SU-DHL-6 (cell line): ENCODE measurements at regions not wholly inside any gene's neighbourhood (a gene's known extent, or its start where the extent isn't known, plus 50 kb on each side); places are given as distances from the start of the nearest gene placed in this dataset.
A peak's percentile ranks its signal among the peaks of the same experiment; 100 is the strongest.

Experiments used
- H2AFZ ChIP-seq: fragments of 200-600 bp; sonication (generic); 2 replicates; pipeline ENCODE4 v1.6.1; 2014; ENCODE audit warnings: low read depth, mild to moderate bottlenecking, moderate library complexity, mixed read lengths, antibody characterized with exemption, low read length; ENCODE audit not compliant: severe bottlenecking
- H3F3A ChIP-seq: fragments of 200-600 bp; shearing (Covaris generic); 2 replicates; pipeline ENCODE4 v1.6.0; 2016; ENCODE audit warnings: antibody characterized with exemption, mild to moderate bottlenecking; ENCODE audit not compliant: insufficient read depth
- H3K27ac ChIP-seq: fragments of 200-600 bp; sonication (generic); 2 replicates; pipeline ENCODE4 v1.5.1; 2016; ENCODE audit warnings: low read depth, mild to moderate bottlenecking, low read length, moderate library complexity, mixed read lengths
- H3K27me3 ChIP-seq: fragments of 200-600 bp; sonication (generic), shearing (Covaris generic); 2 replicates; pipeline ENCODE4 v1.6.0; 2014; ENCODE audit warnings: mild to moderate bottlenecking, low read length
- H3K36me3 ChIP-seq: fragments of 200-600 bp; sonication (generic); 2 replicates; pipeline ENCODE4 v1.6.1; 2014; ENCODE audit warnings: mild to moderate bottlenecking, low read length, mixed read lengths
- H3K4me2 ChIP-seq: fragments of 300-600, 200-600 bp; shearing (Covaris generic), sonication (generic); 2 replicates; pipeline ENCODE4 v1.6.0; 2014; ENCODE audit warnings: low read length, low read depth, mild to moderate bottlenecking; ENCODE audit not compliant: poor library complexity, severe bottlenecking
- H3K4me3 ChIP-seq: fragments of 200-600 bp; sonication (generic); 2 replicates; pipeline ENCODE4 v1.5.1; 2014; ENCODE audit warnings: antibody characterized with exemption, low read length, mild to moderate bottlenecking, mixed read lengths; ENCODE audit not compliant: insufficient read depth, poor library complexity, severe bottlenecking
- H3K79me2 ChIP-seq: fragments of 200-600 bp; sonication (generic); 2 replicates; pipeline ENCODE4 v1.6.1; 2014; ENCODE audit warnings: mild to moderate bottlenecking, low read length, moderate library complexity; ENCODE audit not compliant: insufficient read depth
- H3K9ac ChIP-seq: fragments of 200-600 bp; sonication (generic); 2 replicates; pipeline ENCODE4 v1.7.0; 2014; ENCODE audit warnings: mild to moderate bottlenecking, low read length
- H3K9me2 ChIP-seq: fragments of 200-600 bp; sonication (generic); replicated peaks from 2 replicates; pipeline ENCODE4 v1.6.1; 2014; ENCODE audit warnings: low read length; ENCODE audit not compliant: insufficient read depth
- H3K9me3 ChIP-seq: fragments of 200-600 bp; sonication (generic); 2 replicates; pipeline ENCODE4 v1.6.1; 2014; ENCODE audit warnings: low read length, mixed read lengths; ENCODE audit not compliant: insufficient read depth
- H4K20me1 ChIP-seq: fragments of 200-600 bp; sonication (generic); 2 replicates; pipeline ENCODE4 v1.6.1; 2014; ENCODE audit warnings: low read depth, mild to moderate bottlenecking, antibody characterized with exemption, low read length, moderate library complexity, mixed read lengths
- EZH2phosphoT487 ChIP-seq: fragments of 200-600 bp; sonication (generic), shearing (Covaris generic); conservative IDR thresholded peaks from 2 replicates; pipeline ENCODE4 v1.6.1; 2018; ENCODE audit warnings: mild to moderate bottlenecking, antibody characterized with exemption, low read length, moderate library complexity, mixed read lengths
- TF ChIP-seq, protein P1 (sequence below): fragments of 200-600 bp; sonication (generic); IDR thresholded peaks from one replicate; pipeline ENCODE4 v1.5.1; 2017; ENCODE audit warnings: antibody characterized with exemption, mild to moderate bottlenecking, low read length, moderate library complexity; ENCODE audit not compliant: insufficient read depth, poor library complexity, severe bottlenecking

DNA sequence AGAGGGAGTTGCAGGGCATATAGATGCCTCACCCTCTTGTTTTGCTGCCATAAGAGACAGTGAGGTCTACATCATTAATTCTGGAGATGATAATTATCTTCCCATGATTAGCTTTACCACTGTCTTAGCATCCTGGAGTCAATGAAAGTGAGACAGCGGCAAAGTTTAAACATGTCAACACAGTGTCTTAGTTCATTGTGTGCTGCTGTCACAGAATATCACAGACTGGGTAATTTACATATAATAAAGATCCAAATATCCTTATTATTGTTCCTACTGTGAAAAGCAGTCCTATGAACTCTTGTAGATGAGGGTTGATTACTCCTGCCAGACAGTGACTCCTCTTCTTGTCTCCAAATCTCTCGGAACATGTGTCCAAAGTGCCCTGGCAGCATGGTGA, 658.6 kb upstream of the ADGRB3 start:
- Histone ChIP-seq H3K4me3 (no peak overlapping the region), H3K27ac (no peak overlapping the region), H3K9me3 (no peaks in the 10 kb centered on the region), H3K9me2 (no peaks in the 10 kb centered on the region), H2AFZ (no peak overlapping the region), H3K9ac (no peak overlapping the region), H4K20me1 (no peaks in the 10 kb centered on the region), H3K4me2 (no peak overlapping the region), H3F3A (no peaks in the 10 kb centered on the region), H3K36me3 (no peaks in the 10 kb centered on the region), H3K79me2 (no peaks in the 10 kb centered on the region), H3K27me3 (no peaks in the 10 kb centered on the region)
- TF ChIP-seq, protein P1, sequence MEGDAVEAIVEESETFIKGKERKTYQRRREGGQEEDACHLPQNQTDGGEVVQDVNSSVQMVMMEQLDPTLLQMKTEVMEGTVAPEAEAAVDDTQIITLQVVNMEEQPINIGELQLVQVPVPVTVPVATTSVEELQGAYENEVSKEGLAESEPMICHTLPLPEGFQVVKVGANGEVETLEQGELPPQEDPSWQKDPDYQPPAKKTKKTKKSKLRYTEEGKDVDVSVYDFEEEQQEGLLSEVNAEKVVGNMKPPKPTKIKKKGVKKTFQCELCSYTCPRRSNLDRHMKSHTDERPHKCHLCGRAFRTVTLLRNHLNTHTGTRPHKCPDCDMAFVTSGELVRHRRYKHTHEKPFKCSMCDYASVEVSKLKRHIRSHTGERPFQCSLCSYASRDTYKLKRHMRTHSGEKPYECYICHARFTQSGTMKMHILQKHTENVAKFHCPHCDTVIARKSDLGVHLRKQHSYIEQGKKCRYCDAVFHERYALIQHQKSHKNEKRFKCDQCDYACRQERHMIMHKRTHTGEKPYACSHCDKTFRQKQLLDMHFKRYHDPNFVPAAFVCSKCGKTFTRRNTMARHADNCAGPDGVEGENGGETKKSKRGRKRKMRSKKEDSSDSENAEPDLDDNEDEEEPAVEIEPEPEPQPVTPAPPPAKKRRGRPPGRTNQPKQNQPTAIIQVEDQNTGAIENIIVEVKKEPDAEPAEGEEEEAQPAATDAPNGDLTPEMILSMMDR: no peak
- no peak for TF ChIP-seq EZH2phosphoT487

DNA sequence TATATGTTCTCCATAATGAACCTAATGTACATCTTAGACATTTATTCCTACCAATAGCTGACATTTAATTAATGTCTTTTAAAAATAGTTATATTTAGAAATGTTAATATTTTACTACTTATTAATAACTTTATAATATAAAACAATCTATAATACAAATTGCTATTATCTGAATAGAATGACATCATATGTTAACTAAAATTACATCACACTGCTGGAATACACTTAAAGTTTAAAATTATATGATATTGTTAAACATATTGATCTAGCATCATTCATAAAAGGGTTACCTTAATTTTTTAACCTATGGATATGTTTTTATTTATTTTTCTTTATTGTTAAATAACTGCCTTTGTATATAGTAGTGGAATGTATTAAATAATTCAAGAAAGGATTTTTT, 660.2 kb upstream of the ADGRB3 start:
- no peaks in the 10 kb centered on the region for H3F3A ChIP-seq
- no peak overlapping the region for H2AFZ ChIP-seq
- no peak overlapping the region for H3K9ac ChIP-seq
- H3K4me2 ChIP-seq: no peak overlapping the region
- no peak overlapping the region for H3K27ac ChIP-seq
- no peaks in the 10 kb centered on the region for H3K36me3 ChIP-seq
- H4K20me1 ChIP-seq: no peaks in the 10 kb centered on the region
- H3K4me3 ChIP-seq: no peak overlapping the region
- no peaks in the 10 kb centered on the region for H3K9me3 ChIP-seq
- no peak for TF ChIP-seq EZH2phosphoT487
- TF ChIP-seq, protein P1: no peak
- H3K79me2 ChIP-seq: no peaks in the 10 kb centered on the region
- no peaks in the 10 kb centered on the region for H3K27me3 ChIP-seq
- H3K9me2 ChIP-seq: no peaks in the 10 kb centered on the region

DNA sequence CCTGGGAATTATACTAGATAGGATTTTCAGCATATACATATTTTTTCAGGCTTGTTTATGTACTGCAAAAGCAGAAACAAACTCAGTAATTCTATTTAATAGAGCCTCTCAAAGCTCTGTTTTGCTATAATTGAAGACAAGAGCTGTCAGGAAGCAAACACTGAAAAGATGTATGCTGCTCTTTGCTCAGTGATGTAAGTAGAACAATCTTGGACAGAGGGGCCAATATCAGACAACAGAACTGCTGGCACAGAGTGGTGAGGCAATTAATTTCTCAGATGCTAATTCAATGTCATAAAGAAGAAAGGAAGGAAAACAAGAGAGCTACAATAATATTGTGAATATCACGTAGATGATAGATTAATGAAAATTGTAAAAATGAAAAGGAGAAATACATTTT, 663.3 kb upstream of the ADGRB3 start:
- H3K9me3 ChIP-seq: no peaks in the 10 kb centered on the region
- no peaks in the 10 kb centered on the region for H4K20me1 ChIP-seq
- H3K27ac ChIP-seq: no peak overlapping the region
- H3K27me3 ChIP-seq: no peaks in the 10 kb centered on the region
- no peaks in the 10 kb centered on the region for H3K9me2 ChIP-seq
- H3F3A ChIP-seq: no peaks in the 10 kb centered on the region
- H3K4me2 ChIP-seq: no peak overlapping the region
- no peak for TF ChIP-seq EZH2phosphoT487
- TF ChIP-seq, protein P1: no peak
- H3K9ac ChIP-seq: no peak overlapping the region
- H3K36me3 ChIP-seq: no peaks in the 10 kb centered on the region
- peak overlapping the region; percentile 56 for H2AFZ ChIP-seq
- H3K79me2 ChIP-seq: no peaks in the 10 kb centered on the region
- no peak overlapping the region for H3K4me3 ChIP-seq
